ENCODE measurements at regions not wholly inside any gene's neighbourhood (a gene's known extent, or its start where the extent isn't known, plus 50 kb on each side); places are given as distances from the start of the nearest gene placed in this dataset.
"Not testable (repeated sequence)": the region's sequence is repeated elsewhere in the genome, so short reads cannot be mapped to it uniquely, and the experiment has no call there.

- intact Hi-C loops (cut with micrococcal nuclease) = no loop called here
Measured at GRCh38 chr22:22976033-22976922, 88.7 kb downstream of the IGLL5 start.

- intact Hi-C loops (cut with micrococcal nuclease) = no loop called here
Measured at GRCh38 chr22:22977479-22978200, 90.0 kb downstream of the IGLL5 start.

- intact Hi-C loops (cut with micrococcal nuclease) = no loop called here
Measured at GRCh38 chr22:22978637-22979036, 91.0 kb downstream of the IGLL5 start.

GRCh38 chr22:22979121-22979724, 91.1 kb upstream of the GNAZ start:
- intact Hi-C loops (cut with micrococcal nuclease) = no loop called here

GRCh38 chr22:22979954-22980353, 90.4 kb upstream of the GNAZ start:
- intact Hi-C loops (cut with micrococcal nuclease) = no loop called here

GRCh38 chr22:22981670-22982571, 88.4 kb upstream of the GNAZ start:
- intact Hi-C loops (cut with micrococcal nuclease) = no loop called here

- intact Hi-C loops (cut with micrococcal nuclease) = no loop called here
Measured at GRCh38 chr22:22982616-22983015, 87.7 kb upstream of the GNAZ start.

GRCh38 chr22:22983123-22983522, 87.2 kb upstream of the GNAZ start:
- intact Hi-C loops (cut with micrococcal nuclease) = no loop called here

- intact Hi-C loops (cut with micrococcal nuclease) = no loop called here
Measured at GRCh38 chr22:22983816-22984215, 86.5 kb upstream of the GNAZ start.

- intact Hi-C loops (cut with micrococcal nuclease) = no loop called here
Measured at GRCh38 chr22:22984967-22985366, 85.4 kb upstream of the GNAZ start.

GRCh38 chr22:22986008-22986407, 84.3 kb upstream of the GNAZ start:
- intact Hi-C loops (cut with micrococcal nuclease) = no loop called here

GRCh38 chr22:22986640-22987039, 83.7 kb upstream of the GNAZ start:
- intact Hi-C loops (cut with micrococcal nuclease) = no loop called here

GRCh38 chr22:22988150-22988549, 82.2 kb upstream of the GNAZ start:
- intact Hi-C loops (cut with micrococcal nuclease) = no loop called here

GRCh38 chr22:22988785-22989184, 81.5 kb upstream of the GNAZ start:
- intact Hi-C loops (cut with micrococcal nuclease) = no loop called here

GRCh38 chr22:22989856-22990255, 80.5 kb upstream of the GNAZ start:
- intact Hi-C loops (cut with micrococcal nuclease) = no loop called here

GRCh38 chr22:22990711-22991505, 79.4 kb upstream of the GNAZ start:
- intact Hi-C loops (cut with micrococcal nuclease) = not testable (repeated sequence)

- intact Hi-C loops (cut with micrococcal nuclease) = no loop called here
Measured at GRCh38 chr22:22992474-22992873, 77.8 kb upstream of the GNAZ start.

GRCh38 chr22:22993184-22993583, 77.1 kb upstream of the GNAZ start:
- intact Hi-C loops (cut with micrococcal nuclease) = no loop called here

- intact Hi-C loops (cut with micrococcal nuclease) = no loop called here
Measured at GRCh38 chr22:22995166-22995565, 75.2 kb upstream of the GNAZ start.

- intact Hi-C loops (cut with micrococcal nuclease) = no loop called here
Measured at GRCh38 chr22:22996511-22997261, 73.6 kb upstream of the GNAZ start.
